ENCODE measurements at regions not wholly inside any gene's neighbourhood (a gene's known extent, or its start where the extent isn't known, plus 50 kb on each side); places are given as distances from the start of the nearest gene placed in this dataset.
"Not testable (repeated sequence)": the region's sequence is repeated elsewhere in the genome, so short reads cannot be mapped to it uniquely, and the experiment has no call there.

GRCh38 chr14:105911006-105911847, 384.8 kb downstream of the TMEM121 start:
- ChIA-PET CTCF (no interaction called here), POLR2A (no interaction called here)
- ATAC-seq (no peak), FAIRE-seq (no peak), DNase-seq (ENCODE audit: low read depth in 1 of 2, low spot score in 1 of 2) (no peak)
- no peak for TF ChIP-seq CHD4 (IDR thresholded peaks at IDR 0.05; ENCODE audit: borderline replicate concordance)
- Histone ChIP-seq H3K27ac (no peak overlapping the region), H3K4me2 (no peak overlapping the region), H3K4me1 (no peaks in the 10 kb centered on the region), H3K9me3 (no peaks in the 10 kb centered on the region), H3K4me3 (no peak overlapping the region)
- 23% methylated on average over 12 of the region's 18 CpGs for WGBS (ENCODE audit: missing lambda C conversion rate)

DNA sequence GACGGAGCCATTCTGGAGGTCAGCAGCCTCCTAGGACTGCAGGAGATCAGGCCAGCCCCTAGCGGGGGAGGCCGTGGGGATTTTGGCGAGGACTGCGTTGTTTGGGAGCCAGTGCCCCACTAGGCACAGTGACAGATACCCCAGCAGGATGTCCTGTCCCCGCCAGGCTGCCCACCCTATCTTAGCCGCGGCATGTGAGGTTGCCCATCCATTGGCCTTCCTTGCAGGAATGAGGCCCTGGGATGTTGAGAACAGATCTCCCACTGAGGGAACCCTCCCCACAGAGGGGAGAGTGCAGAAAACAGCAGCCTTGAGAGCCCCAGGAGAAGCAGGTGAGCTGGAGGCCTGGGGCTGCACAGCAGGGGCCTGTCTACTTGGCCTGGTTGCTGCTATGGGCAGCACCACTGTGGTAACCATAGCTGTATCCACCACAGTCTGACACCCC, 385.5 kb downstream of the TMEM121 start:
- WGBS (ENCODE audit: missing lambda C conversion rate): 46% methylated on average over 3 of the region's 8 CpGs
- H3K9me3 ChIP-seq; POLR2A ChIA-PET; ATAC-seq; H3K4me1 ChIP-seq; FAIRE-seq; CTCF ChIA-PET; H3K4me2 ChIP-seq; H3K4me3 ChIP-seq; DNase-seq (ENCODE audit: low read depth in 1 of 2, low spot score in 1 of 2); H3K27ac ChIP-seq: not testable (repeated sequence)

DNA sequence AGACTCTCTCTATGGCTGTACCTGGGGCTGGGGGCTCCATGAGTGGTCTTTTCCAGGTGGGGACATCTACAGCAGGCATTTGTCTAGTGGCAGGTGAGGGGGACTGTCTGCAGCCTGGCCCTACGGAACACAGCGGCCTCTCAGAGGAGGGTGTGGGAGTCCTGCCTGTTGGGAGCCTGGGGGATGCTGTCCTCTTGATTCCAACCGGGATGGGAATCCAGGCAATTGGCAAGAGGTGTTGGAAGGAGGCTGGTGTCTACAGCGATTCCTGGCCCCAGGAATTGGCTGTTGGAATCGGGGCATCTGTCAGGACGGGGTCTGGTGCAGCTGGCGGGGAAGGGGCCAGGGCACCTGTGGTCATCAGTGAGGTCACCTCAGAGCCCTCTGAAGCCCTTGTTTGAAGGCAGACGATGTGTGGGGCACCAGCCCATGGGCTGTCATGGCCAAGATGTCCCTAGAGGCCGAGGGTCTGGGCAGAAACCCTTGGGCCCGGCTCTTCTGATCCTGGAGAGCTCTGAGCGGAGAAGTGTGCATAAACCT, 386.3 kb downstream of the TMEM121 start:
- H3K4me2 ChIP-seq: no peak overlapping the region
- DNase-seq (ENCODE audit: low read depth in 1 of 2, low spot score in 1 of 2): no peak
- no peak for ATAC-seq
- FAIRE-seq: no peak
- CTCF ChIA-PET: no interaction called here
- WGBS (ENCODE audit: missing lambda C conversion rate): 26% methylated on average over 10 of the region's 11 CpGs
- POLR2A ChIA-PET: no interaction called here
- H3K4me1 ChIP-seq: no peaks in the 10 kb centered on the region
- H3K27ac ChIP-seq: no peak overlapping the region
- TF ChIP-seq FOSB (CRISPR knock-in tag; IDR thresholded peaks at IDR 0.05): no peak
- TF ChIP-seq, protein P1, sequence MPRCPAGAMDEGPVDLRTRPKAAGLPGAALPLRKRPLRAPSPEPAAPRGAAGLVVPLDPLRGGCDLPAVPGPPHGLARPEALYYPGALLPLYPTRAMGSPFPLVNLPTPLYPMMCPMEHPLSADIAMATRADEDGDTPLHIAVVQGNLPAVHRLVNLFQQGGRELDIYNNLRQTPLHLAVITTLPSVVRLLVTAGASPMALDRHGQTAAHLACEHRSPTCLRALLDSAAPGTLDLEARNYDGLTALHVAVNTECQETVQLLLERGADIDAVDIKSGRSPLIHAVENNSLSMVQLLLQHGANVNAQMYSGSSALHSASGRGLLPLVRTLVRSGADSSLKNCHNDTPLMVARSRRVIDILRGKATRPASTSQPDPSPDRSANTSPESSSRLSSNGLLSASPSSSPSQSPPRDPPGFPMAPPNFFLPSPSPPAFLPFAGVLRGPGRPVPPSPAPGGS (IDR thresholded peaks at IDR 0.05): no peak
- H3K4me3 ChIP-seq: no peak overlapping the region
- no peaks in the 10 kb centered on the region for H3K9me3 ChIP-seq

DNA sequence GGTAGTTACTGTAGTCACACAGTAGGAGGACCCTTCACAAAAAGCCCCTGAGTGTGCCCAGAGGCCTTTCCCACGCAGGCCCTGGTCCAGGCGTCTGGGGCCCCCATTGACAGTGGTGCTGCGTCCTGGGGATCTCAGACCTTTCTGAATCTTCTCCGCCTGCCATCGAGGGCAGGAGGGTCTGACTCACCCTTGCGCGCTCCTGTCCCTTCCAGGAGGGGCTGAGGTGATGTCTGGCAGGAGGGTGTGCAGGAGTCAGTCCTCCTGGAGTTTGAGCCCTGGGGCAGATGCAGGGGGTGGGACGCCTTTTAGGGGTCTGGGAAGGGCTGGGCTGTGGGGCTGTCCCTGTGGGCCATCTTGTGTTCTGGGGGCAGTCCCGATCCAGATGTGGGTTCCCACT, 386.8 kb downstream of the TMEM121 start:
- CTCF ChIA-PET: no interaction called here

More for the DNA sequence above, 386.8 kb downstream of the TMEM121 start:
- no peaks in the 10 kb centered on the region for H3K4me1 ChIP-seq
- H3K27ac ChIP-seq: no peak overlapping the region
- POLR2A ChIA-PET: no interaction called here
- FAIRE-seq: no peak
- ATAC-seq: no peak
- no peaks in the 10 kb centered on the region for H3K9me3 ChIP-seq
- TF ChIP-seq MAFK (IDR thresholded peaks at IDR 0.05; ENCODE audit: partially characterized antibody) (no peak), ESRRA (IDR thresholded peaks at IDR 0.05; ENCODE audit: borderline replicate concordance, low read length) (no peak), RFX5 (IDR thresholded peaks at IDR 0.05) (no peak), FOSL2 (IDR thresholded peaks at IDR 0.05) (no peak), FOSL2 (CRISPR knock-in tag; IDR thresholded peaks at IDR 0.05) (no peak), HOXB5 (CRISPR knock-in tag; IDR thresholded peaks at IDR 0.05) (no peak), CHD2 (IDR thresholded peaks at IDR 0.05; ENCODE audit: low read length, partially characterized antibody) (no peak), EP300 (IDR thresholded peaks at IDR 0.05) (no peak), ZC3H11A (IDR thresholded peaks at IDR 0.05) (no peak), CHD4 (IDR thresholded peaks at IDR 0.05; ENCODE audit: borderline replicate concordance) (no peak), NFE2L2 (conservative IDR thresholded peaks at IDR 0.05; ENCODE audit: low read length) (no peak), HOXB13 (CRISPR knock-in tag; IDR thresholded peaks at IDR 0.05; ENCODE audit: low read depth) (no peak), ZNF302 (CRISPR knock-in tag; IDR thresholded peaks at IDR 0.05) (no peak), PHF8 (IDR thresholded peaks at IDR 0.05; ENCODE audit: borderline replicate concordance, low read depth) (no peak), RARB (CRISPR knock-in tag; IDR thresholded peaks at IDR 0.05) (no peak), MAZ (IDR thresholded peaks at IDR 0.05; ENCODE audit: borderline replicate concordance, low read depth, low read length) (no peak), RNF2 (IDR thresholded peaks at IDR 0.05; ENCODE audit: borderline replicate concordance, low read depth) (no peak)
- TF ChIP-seq, protein P1 (IDR thresholded peaks at IDR 0.05): no peak
- TF ChIP-seq, protein P2, sequence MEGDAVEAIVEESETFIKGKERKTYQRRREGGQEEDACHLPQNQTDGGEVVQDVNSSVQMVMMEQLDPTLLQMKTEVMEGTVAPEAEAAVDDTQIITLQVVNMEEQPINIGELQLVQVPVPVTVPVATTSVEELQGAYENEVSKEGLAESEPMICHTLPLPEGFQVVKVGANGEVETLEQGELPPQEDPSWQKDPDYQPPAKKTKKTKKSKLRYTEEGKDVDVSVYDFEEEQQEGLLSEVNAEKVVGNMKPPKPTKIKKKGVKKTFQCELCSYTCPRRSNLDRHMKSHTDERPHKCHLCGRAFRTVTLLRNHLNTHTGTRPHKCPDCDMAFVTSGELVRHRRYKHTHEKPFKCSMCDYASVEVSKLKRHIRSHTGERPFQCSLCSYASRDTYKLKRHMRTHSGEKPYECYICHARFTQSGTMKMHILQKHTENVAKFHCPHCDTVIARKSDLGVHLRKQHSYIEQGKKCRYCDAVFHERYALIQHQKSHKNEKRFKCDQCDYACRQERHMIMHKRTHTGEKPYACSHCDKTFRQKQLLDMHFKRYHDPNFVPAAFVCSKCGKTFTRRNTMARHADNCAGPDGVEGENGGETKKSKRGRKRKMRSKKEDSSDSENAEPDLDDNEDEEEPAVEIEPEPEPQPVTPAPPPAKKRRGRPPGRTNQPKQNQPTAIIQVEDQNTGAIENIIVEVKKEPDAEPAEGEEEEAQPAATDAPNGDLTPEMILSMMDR (IDR thresholded peaks at IDR 0.05): no peak
- TF ChIP-seq, protein P3, sequence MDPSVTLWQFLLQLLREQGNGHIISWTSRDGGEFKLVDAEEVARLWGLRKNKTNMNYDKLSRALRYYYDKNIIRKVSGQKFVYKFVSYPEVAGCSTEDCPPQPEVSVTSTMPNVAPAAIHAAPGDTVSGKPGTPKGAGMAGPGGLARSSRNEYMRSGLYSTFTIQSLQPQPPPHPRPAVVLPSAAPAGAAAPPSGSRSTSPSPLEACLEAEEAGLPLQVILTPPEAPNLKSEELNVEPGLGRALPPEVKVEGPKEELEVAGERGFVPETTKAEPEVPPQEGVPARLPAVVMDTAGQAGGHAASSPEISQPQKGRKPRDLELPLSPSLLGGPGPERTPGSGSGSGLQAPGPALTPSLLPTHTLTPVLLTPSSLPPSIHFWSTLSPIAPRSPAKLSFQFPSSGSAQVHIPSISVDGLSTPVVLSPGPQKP (IDR thresholded peaks at IDR 0.05; ENCODE audit: low read depth, low read length): no peak
- H3K4me3 ChIP-seq: no peak overlapping the region
- H3K4me2 ChIP-seq: no peak overlapping the region
- WGBS (ENCODE audit: missing lambda C conversion rate): 13% methylated on average over 8 of the region's 9 CpGs
- no peak for DNase-seq (ENCODE audit: low read depth in 1 of 2, low spot score in 1 of 2)
